Gastrocnemius medialis (tissue), 4 donors: ENCODE measurements at regions not wholly inside any gene's neighbourhood (a gene's known extent, or its start where the extent isn't known, plus 50 kb on each side); places are given as distances from the start of the nearest gene placed in this dataset.

Source experiments
- POLR2A ChIP-seq, 2 donors: fragments of 450-650 bp; IDR thresholded peaks; one replicate each; pipeline ENCODE4 v1.6.1; 2017; ENCODE audit warnings: antibody characterized with exemption in 2 of 2, mild to moderate bottlenecking in 2 of 2, moderate library complexity in 2 of 2
- TF ChIP-seq, protein P1 (sequence below), 5 experiments: fragments of 450-650 bp in 3 of 5; fragments of 200-600 bp in 2 of 5; sonication (generic) in 2 of 5; IDR thresholded peaks in 4 of 5; conservative IDR thresholded peaks in 1 of 5; 1 replicate in 4 of 5; 2 replicates in 1 of 5; pipeline ENCODE4 v1.5.1; 2016 to 2019; ENCODE audit warnings: antibody characterized with exemption in 5 of 5, mild to moderate bottlenecking in 3 of 5, moderate library complexity in 3 of 5

DNA sequence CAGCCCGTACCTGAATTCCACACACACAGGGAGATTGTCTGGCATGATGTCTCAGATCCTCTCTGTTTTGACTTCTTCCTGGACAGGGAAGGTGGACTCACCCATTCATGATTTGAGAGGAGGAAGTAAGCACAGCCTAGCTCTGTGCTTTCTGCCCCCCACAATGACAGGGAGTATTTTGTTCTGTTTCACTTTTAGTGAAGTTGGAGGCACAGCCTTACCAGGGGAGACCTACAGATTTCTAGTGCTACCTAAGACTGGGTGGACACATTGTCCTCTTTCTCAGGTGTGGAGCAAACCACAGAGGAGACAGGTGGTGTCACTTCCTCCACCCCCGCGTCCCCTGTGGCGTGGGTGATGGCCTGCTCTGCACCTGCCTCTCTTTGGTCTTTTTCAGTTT is 408.6 kb upstream of the PFKP start:
- TF ChIP-seq, protein P1, sequence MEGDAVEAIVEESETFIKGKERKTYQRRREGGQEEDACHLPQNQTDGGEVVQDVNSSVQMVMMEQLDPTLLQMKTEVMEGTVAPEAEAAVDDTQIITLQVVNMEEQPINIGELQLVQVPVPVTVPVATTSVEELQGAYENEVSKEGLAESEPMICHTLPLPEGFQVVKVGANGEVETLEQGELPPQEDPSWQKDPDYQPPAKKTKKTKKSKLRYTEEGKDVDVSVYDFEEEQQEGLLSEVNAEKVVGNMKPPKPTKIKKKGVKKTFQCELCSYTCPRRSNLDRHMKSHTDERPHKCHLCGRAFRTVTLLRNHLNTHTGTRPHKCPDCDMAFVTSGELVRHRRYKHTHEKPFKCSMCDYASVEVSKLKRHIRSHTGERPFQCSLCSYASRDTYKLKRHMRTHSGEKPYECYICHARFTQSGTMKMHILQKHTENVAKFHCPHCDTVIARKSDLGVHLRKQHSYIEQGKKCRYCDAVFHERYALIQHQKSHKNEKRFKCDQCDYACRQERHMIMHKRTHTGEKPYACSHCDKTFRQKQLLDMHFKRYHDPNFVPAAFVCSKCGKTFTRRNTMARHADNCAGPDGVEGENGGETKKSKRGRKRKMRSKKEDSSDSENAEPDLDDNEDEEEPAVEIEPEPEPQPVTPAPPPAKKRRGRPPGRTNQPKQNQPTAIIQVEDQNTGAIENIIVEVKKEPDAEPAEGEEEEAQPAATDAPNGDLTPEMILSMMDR (IDR thresholded peaks at IDR 0.05 in 4 of 5, conservative IDR thresholded peaks at IDR 0.05 in 1 of 5), result no peak
- TF ChIP-seq POLR2A (IDR thresholded peaks at IDR 0.05), result no peak
